SK-N-MC (cell line): ENCODE measurements at regions not wholly inside any gene's neighbourhood (a gene's known extent, or its start where the extent isn't known, plus 50 kb on each side); places are given as distances from the start of the nearest gene placed in this dataset.

Source experiments
- EZH2 ChIP-seq: fragments of 200-600 bp; sonication (generic); IDR thresholded peaks from one replicate; pipeline ENCODE4 v1.6.1; 2017; ENCODE audit warnings: antibody characterized with exemption
- FOXP2 ChIP-seq: optimal IDR thresholded peaks from 2 replicates; pipeline ENCODE3; 2011; ENCODE audit warnings: mild to moderate bottlenecking, moderate library complexity; ENCODE audit not compliant: insufficient read depth; ENCODE audit errors: extremely low read length, control extremely low read depth
- POLR2AphosphoS5 ChIP-seq: IDR thresholded peaks from 2 replicates; pipeline ENCODE4 v1.6.1; 2012; ENCODE audit warnings: mild to moderate bottlenecking, low read depth, low read length, borderline replicate concordance

DNA sequence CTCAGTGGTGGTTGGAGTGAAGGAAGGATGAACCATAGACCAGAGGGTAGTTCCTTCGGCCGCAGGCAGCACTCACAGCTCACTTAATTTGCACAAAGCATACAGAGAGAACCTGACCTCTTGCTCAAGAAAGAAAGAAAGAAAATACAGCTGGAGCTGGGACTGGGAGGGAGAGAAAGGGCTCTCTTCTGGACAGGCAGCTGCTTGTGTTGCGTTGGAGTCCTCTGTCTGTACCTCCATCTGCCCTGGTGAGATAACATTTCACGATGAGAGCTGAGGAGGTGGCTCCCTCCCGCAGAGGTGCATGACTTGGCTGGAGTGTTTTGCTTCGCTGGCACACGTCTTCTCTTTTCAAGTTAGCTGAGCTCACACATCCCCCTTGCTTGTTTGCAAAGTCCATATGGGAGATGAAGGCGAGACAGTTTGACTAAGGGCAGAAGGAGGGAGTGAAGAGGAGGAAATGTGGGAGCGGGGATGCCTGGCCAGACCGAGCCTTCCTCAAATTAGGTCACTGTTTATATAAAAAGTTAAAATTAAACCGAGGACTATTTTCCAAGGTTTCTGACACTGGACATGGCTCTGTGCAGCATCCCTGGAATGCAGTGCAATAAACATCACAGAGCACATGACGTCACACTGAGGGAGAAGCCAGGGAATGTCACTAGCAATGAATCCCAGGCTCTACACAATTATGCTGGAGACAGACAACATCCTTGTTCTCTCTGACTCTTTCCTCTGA, 359.4 kb downstream of the CD83 start:
- TF ChIP-seq POLR2AphosphoS5, result no peak
- no peak for TF ChIP-seq EZH2
- TF ChIP-seq FOXP2, result no peak
